ENCODE measurements at regions not wholly inside any gene's neighbourhood (a gene's known extent, or its start where the extent isn't known, plus 50 kb on each side); places are given as distances from the start of the nearest gene placed in this dataset.

- DNase-seq, result peak in 1 of 3 donors; percentile 30
- no peaks in the 10 kb centered on the region for H3K9me3 ChIP-seq
- intact Hi-C loops (cut with DNase I), result no loop called here
- no peak overlapping the region for H3K4me3 ChIP-seq
- H3K27ac ChIP-seq, result no peak overlapping the region
- TF ChIP-seq, protein P1, sequence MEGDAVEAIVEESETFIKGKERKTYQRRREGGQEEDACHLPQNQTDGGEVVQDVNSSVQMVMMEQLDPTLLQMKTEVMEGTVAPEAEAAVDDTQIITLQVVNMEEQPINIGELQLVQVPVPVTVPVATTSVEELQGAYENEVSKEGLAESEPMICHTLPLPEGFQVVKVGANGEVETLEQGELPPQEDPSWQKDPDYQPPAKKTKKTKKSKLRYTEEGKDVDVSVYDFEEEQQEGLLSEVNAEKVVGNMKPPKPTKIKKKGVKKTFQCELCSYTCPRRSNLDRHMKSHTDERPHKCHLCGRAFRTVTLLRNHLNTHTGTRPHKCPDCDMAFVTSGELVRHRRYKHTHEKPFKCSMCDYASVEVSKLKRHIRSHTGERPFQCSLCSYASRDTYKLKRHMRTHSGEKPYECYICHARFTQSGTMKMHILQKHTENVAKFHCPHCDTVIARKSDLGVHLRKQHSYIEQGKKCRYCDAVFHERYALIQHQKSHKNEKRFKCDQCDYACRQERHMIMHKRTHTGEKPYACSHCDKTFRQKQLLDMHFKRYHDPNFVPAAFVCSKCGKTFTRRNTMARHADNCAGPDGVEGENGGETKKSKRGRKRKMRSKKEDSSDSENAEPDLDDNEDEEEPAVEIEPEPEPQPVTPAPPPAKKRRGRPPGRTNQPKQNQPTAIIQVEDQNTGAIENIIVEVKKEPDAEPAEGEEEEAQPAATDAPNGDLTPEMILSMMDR (IDR thresholded peaks at IDR 0.05), result no peak
- no peak for TF ChIP-seq POLR2A (IDR thresholded peaks at IDR 0.05)
- H3K4me1 ChIP-seq, result no peaks in the 10 kb centered on the region
- no peak for ATAC-seq
- WGBS (ENCODE audit: insufficient coverage, low coverage, low lambda C conversion rate, missing lambda C conversion rate), result no CpG with 5 or more reads among the region's 4 CpGs
- no peaks in the 10 kb centered on the region for H3K27me3 ChIP-seq
- no peaks in the 10 kb centered on the region for H3K36me3 ChIP-seq
These were observed 144.9 kb upstream of the TWIST2 start for GRCh38 chr2:238703053-238703415.

DNA sequence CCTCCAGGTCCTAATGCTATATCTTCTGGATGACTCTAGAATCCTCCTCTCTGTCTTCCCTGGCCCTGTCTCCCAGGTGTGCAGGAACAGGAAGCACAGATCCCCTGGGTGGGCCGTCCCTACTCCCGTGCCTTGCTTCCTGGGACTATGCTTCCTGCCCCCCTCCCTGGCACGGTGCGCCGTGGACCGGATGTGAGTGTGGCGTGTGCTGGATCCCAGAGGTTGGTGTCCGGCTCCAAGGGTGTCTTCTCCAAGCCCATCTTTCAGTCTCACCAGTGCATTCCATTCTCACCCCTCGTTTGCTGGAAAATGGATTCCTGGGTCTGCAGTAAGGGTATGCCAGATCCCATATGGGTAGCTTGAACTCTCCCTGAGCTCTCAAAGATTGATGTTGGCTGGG lies 144.4 kb upstream of the TWIST2 start:
- Histone ChIP-seq H3K27me3 (no peaks in the 10 kb centered on the region), H3K4me1 (no peaks in the 10 kb centered on the region), H3K9me3 (no peaks in the 10 kb centered on the region), H3K27ac (no peak overlapping the region), H3K36me3 (no peaks in the 10 kb centered on the region), H3K4me3 (no peak overlapping the region)
- WGBS (ENCODE audit: insufficient coverage, low coverage, low lambda C conversion rate, missing lambda C conversion rate), result 97% methylated on average over 8 of the region's 9 CpGs
- no peak for TF ChIP-seq POLR2A (IDR thresholded peaks at IDR 0.05)
- TF ChIP-seq, protein P1 (IDR thresholded peaks at IDR 0.05), result no peak
- DNase-seq (no peak), ATAC-seq (no peak)
- intact Hi-C loops (cut with DNase I), result no loop called here

GRCh38 chr2:238704471-238705225 lies 143.2 kb upstream of the TWIST2 start:
- Histone ChIP-seq H3K36me3 (no peaks in the 10 kb centered on the region), H3K4me3 (no peak overlapping the region), H3K9me3 (no peaks in the 10 kb centered on the region), H3K27me3 (no peaks in the 10 kb centered on the region), H3K27ac (no peak overlapping the region), H3K4me1 (no peaks in the 10 kb centered on the region)
- WGBS (ENCODE audit: insufficient coverage, low coverage, low lambda C conversion rate, missing lambda C conversion rate), result 59% methylated on average over 10 of the region's 11 CpGs
- ATAC-seq (no peak), DNase-seq (peak in 1 of 3 donors; percentile 27)
- TF ChIP-seq POLR2A (IDR thresholded peaks at IDR 0.05), result no peak
- TF ChIP-seq, protein P1 (IDR thresholded peaks at IDR 0.05), result no peak
- intact Hi-C loops (cut with DNase I), result no loop called here

- H3K27ac ChIP-seq, result no peak overlapping the region
- ATAC-seq, result no peak
- no peak for DNase-seq
- no peaks in the 10 kb centered on the region for H3K36me3 ChIP-seq
- WGBS (ENCODE audit: insufficient coverage, low coverage, low lambda C conversion rate, missing lambda C conversion rate), result 87% methylated on average over 8 of the region's 8 CpGs
- intact Hi-C loops (cut with DNase I), result no loop called here
- H3K27me3 ChIP-seq, result no peaks in the 10 kb centered on the region
- H3K4me3 ChIP-seq, result no peak overlapping the region
- TF ChIP-seq, protein P1 (IDR thresholded peaks at IDR 0.05), result no peak
- no peak for TF ChIP-seq POLR2A (IDR thresholded peaks at IDR 0.05)
- no peaks in the 10 kb centered on the region for H3K4me1 ChIP-seq
- no peaks in the 10 kb centered on the region for H3K9me3 ChIP-seq
These were observed 141.7 kb upstream of the TWIST2 start for GRCh38 chr2:238706163-238706562.
